Psoas muscle (tissue), 7 donors: ENCODE measurements at regions not wholly inside any gene's neighbourhood (a gene's known extent, or its start where the extent isn't known, plus 50 kb on each side); places are given as distances from the start of the nearest gene placed in this dataset.
"Not testable (repeated sequence)": the region's sequence is repeated elsewhere in the genome, so short reads cannot be mapped to it uniquely, and the experiment has no call there.

ENCODE experiments used
- ATAC-seq, 4 donors: fragments of 200-7000 bp; cut with Tn5 transposase; one replicate each; pipeline ENCODE4 v1.9.1; 2020; ENCODE audit warnings: moderate library complexity in 3 of 4, mild to moderate bottlenecking in 2 of 4
- DNase-seq, 2 donors: peaks; one replicate each; pipeline ENCODE4 v3.0.0-alpha.2; 2020
- H3K27ac ChIP-seq: fragments of 200-600 bp; one replicate; pipeline ENCODE4 v1.8.0; 2022
- H3K27me3 ChIP-seq, 3 donors: fragments of 200-600 bp in 1 of 3; one replicate each; pipeline versions ENCODE4 v1.6.1 to v1.8.0; 2013 to 2022; ENCODE audit warnings: low read length in 2 of 3, mild to moderate bottlenecking in 2 of 3, moderate library complexity in 1 of 3; ENCODE audit not compliant: insufficient read depth in 3 of 3
- H3K36me3 ChIP-seq, 2 donors: fragments of 200-600 bp in 1 of 2; one replicate each; pipeline versions ENCODE4 v1.6.1 to v1.8.0; 2013 to 2022; ENCODE audit warnings: low read depth in 1 of 2, mild to moderate bottlenecking in 1 of 2, moderate library complexity in 1 of 2; ENCODE audit not compliant: insufficient read depth in 1 of 2
- H3K4me1 ChIP-seq: fragments of 200-600 bp; one replicate; pipeline ENCODE4 v1.8.0; 2022
- H3K4me3 ChIP-seq: fragments of 200-600 bp; one replicate; pipeline ENCODE4 v1.8.0; 2022; ENCODE audit warnings: mild to moderate bottlenecking
- H3K9me3 ChIP-seq: fragments of 200-600 bp; one replicate; pipeline ENCODE4 v1.8.0; 2022
- WGBS, 3 donors: extraction: QIAGEN DNeasy Blood & Tissue Kit; methylation state at CpG; one replicate each; pipeline versions ENCODE4 v1.1.6 to v1.1.7; 2013; 5-methylcytosine and 5-hydroxymethylcytosine counted together
- intact Hi-C, 2 donors: fragments of 100-400 bp; cut with DNase I; formaldehyde crosslinking; loops; one replicate each; pipeline versions ENCODE4 v1.11.0 to v1.14.2; 2022
- TF ChIP-seq, protein P1 (sequence below): fragments of 200-600 bp; IDR thresholded peaks from one replicate; pipeline ENCODE4 v1.8.0; 2022; ENCODE audit warnings: antibody characterized with exemption
- donor health status: healthy with polysubstance abuse.
- donor health status: DM: no; HTN: no; CAD: no; lungs with moderate emphysema.
- donor health status: Bipolar disorder and iron deficiency.
- donor health status: healthy.
- donor health status: DM: yes; HTN: yes; CAD: no.
- donor health status: DM: no; HTN: no; CAD: no.
- donor health status: DM: yes; HTN: yes; CAD: no.

GRCh38 chr19:20367811-20368294 is 197.7 kb downstream of the ZNF737 start:
- no peak for DNase-seq
- intact Hi-C loops: no loop called here
- TF ChIP-seq, protein P1, sequence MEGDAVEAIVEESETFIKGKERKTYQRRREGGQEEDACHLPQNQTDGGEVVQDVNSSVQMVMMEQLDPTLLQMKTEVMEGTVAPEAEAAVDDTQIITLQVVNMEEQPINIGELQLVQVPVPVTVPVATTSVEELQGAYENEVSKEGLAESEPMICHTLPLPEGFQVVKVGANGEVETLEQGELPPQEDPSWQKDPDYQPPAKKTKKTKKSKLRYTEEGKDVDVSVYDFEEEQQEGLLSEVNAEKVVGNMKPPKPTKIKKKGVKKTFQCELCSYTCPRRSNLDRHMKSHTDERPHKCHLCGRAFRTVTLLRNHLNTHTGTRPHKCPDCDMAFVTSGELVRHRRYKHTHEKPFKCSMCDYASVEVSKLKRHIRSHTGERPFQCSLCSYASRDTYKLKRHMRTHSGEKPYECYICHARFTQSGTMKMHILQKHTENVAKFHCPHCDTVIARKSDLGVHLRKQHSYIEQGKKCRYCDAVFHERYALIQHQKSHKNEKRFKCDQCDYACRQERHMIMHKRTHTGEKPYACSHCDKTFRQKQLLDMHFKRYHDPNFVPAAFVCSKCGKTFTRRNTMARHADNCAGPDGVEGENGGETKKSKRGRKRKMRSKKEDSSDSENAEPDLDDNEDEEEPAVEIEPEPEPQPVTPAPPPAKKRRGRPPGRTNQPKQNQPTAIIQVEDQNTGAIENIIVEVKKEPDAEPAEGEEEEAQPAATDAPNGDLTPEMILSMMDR: no peak
- 11 to 23% (median 19%) methylated on average over 8 of the region's 8 CpGs for WGBS, 3 donors
- H3K27ac ChIP-seq: no peak overlapping the region
- no peaks in the 10 kb centered on the region for H3K4me1 ChIP-seq
- H3K36me3 ChIP-seq: no peaks in the 10 kb centered on the region
- no peak overlapping the region for H3K4me3 ChIP-seq
- no peak for ATAC-seq
- no peaks in the 10 kb centered on the region for H3K27me3 ChIP-seq
- H3K9me3 ChIP-seq: no peaks in the 10 kb centered on the region

DNA sequence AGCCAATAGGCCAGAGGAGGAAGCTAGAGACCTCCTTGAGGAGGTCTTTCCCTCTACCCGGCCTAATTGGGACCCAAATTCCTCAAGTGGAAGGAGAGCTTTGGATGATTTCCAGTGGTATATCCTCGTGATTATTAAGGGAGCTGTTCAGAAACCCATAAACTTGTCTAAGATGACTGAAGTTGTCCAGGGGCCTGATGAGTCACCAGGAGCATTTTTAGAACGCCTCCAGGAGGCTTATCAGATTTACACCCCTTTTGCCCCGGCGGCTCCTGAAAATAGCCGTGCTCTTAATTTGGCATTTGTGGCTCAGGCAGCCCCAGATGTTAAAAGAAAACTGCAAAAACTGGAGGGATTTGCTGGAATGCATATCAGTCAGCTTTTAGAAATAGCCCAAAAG is 198.1 kb downstream of the ZNF486 start:
- Histone ChIP-seq H3K4me3 (no peak overlapping the region), H3K4me1 (no peaks in the 10 kb centered on the region), H3K27ac (no peak overlapping the region), H3K36me3 (no peaks in the 10 kb centered on the region), H3K9me3 (no peaks in the 10 kb centered on the region), H3K27me3 (no peaks in the 10 kb centered on the region)
- DNase-seq (no peak), ATAC-seq (no peak)
- WGBS, 3 donors: 21 to 24% (median 23%) methylated on average over 6 of the region's 6 CpGs
- TF ChIP-seq, protein P1: no peak
- intact Hi-C loops: no loop called here

DNA sequence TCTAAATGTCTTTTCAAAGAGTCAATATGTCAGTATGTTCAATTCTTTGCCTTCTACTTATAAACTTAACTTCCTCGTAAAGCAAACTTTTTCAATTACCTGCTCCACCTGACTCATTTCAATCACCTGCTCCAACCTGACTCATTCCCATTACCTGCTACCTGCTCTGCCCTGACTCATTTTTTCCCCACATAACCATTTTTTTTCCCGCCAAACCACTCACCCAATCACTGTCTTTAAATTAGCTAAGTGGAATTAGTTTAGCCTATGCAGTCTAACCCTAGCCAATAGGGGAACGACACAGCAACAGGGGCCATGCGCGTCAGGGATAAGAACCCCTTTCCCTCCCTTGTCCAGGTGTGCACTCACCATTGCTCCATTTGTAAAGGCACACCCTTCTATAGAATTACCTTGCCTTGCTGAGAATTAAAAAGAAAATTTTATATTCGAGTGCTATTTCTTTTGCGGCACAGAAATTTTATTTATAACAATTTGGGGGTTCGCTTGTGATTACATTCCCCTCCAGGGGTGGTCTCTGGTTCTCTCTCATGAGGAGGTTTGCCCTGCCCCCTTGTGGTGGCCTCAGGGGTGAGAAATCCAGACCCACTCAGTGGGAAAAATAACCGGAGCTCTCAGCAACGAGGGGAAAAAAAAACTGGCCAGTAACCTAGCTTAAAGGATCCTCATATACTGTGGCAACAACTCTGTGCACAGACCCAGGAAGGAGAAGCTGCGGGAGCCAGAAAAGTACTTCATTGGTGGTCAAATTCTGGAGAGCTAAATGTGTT is 193.1 kb downstream of the ZNF486 start:
- DNase-seq (no peak), ATAC-seq (no peak)
- intact Hi-C loops: no loop called here
- Histone ChIP-seq H3K4me3 (no peak overlapping the region), H3K9me3 (no peaks in the 10 kb centered on the region), H3K36me3 (no peaks in the 10 kb centered on the region), H3K4me1 (no peaks in the 10 kb centered on the region), H3K27ac (no peak overlapping the region), H3K27me3 (no peaks in the 10 kb centered on the region)
- WGBS, 3 donors: 43 to 55% (median 47%) methylated on average over 11 of the region's 11 CpGs
- TF ChIP-seq, protein P1: no peak

DNA sequence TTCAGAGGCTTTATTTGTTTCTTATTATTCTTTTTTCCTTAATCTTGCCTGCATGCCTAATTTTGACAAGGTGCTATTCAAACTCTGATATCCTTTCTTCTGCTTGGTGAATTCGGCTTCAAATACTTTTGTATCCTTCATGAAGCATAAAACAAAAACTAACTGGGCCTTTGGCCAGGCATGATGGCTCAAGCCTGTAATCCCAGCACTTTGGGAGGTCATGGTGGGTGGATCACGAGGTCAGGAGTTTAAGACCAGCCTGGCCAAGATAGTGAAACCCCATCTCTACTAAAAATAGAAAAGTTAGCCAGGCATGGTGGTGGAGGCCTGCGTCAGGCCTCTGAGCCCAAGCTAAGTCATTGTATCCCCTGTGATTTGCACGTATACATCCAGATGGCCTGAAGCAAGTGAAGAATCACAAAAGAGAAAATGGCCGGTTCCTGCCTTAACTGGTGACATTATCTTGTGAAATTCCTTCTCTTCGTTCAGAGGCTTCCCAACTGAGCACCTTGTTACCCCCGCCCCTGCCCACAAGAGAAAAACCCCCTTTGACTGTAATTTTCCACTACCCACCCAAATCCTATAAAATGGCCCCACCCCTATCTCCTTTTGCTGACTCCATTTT is 191.9 kb downstream of the ZNF486 start:
- WGBS, 3 donors: 63 to 75% (median 65%) methylated on average over 7 of the region's 7 CpGs
- H3K9me3 ChIP-seq, H3K36me3 ChIP-seq, intact Hi-C loops, ATAC-seq, H3K27me3 ChIP-seq, H3K27ac ChIP-seq, DNase-seq, H3K4me1 ChIP-seq, H3K4me3 ChIP-seq: not testable (repeated sequence)

DNA sequence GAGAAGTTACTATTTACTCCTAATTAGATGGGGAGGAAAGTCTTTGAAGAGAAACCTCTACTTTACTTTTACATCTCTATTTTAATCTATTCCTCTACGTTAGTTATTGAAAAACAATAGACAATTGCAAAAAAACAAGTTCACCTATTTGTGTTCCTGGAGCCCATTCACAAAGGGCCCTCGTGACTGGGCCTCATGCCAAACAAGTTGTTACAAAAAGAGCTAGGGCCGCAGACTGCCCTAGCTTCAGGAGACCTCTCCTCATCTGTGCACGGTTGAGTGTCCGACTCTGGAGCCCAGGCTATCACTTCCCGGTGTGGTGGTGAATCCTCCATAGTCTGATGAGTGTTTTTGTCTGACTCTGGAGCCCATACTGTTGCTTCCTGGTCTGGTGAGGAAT is 190.9 kb downstream of the ZNF486 start:
- H3K27me3 ChIP-seq: no peaks in the 10 kb centered on the region
- H3K4me1 ChIP-seq: no peaks in the 10 kb centered on the region
- no peak overlapping the region for H3K27ac ChIP-seq
- H3K4me3 ChIP-seq: no peak overlapping the region
- H3K9me3 ChIP-seq: no peaks in the 10 kb centered on the region
- no peaks in the 10 kb centered on the region for H3K36me3 ChIP-seq
- WGBS, 3 donors: 72 to 76% (median 74%) methylated on average over 6 of the region's 6 CpGs
- TF ChIP-seq, protein P1: no peak
- DNase-seq (no peak), ATAC-seq (no peak)
- intact Hi-C loops: no loop called here
